ENCODE measurements at regions not wholly inside any gene's neighbourhood (a gene's known extent, or its start where the extent isn't known, plus 50 kb on each side); places are given as distances from the start of the nearest gene placed in this dataset.

GRCh38 chr5:167624053-167624452 is 667.4 kb upstream of the WWC1 start:
- no peak for TF ChIP-seq ZNF274 (IDR thresholded peaks at IDR 0.05; ENCODE audit: low read depth, low read length)
- no peak overlapping the region for H3K4me3 ChIP-seq (ENCODE audit: low read length)

- TF ChIP-seq ZNF274 (IDR thresholded peaks at IDR 0.05; ENCODE audit: low read depth, low read length): no peak
- H3K4me3 ChIP-seq (ENCODE audit: low read length): no peak overlapping the region
These were observed 664.9 kb upstream of the WWC1 start for GRCh38 chr5:167626341-167627123.

- no peak for TF ChIP-seq ZNF274 (IDR thresholded peaks at IDR 0.05; ENCODE audit: low read depth, low read length)
- H3K4me3 ChIP-seq (ENCODE audit: low read length): no peak overlapping the region
These were observed 661.8 kb upstream of the WWC1 start for GRCh38 chr5:167629634-167630033.

GRCh38 chr5:167631191-167631590 is 660.3 kb upstream of the WWC1 start:
- no peak for TF ChIP-seq ZNF274 (IDR thresholded peaks at IDR 0.05; ENCODE audit: low read depth, low read length)
- no peak overlapping the region for H3K4me3 ChIP-seq (ENCODE audit: low read length)

GRCh38 chr5:167633114-167633513 is 658.3 kb upstream of the WWC1 start:
- no peak for TF ChIP-seq ZNF274 (IDR thresholded peaks at IDR 0.05; ENCODE audit: low read depth, low read length)
- H3K4me3 ChIP-seq (ENCODE audit: low read length): no peak overlapping the region

GRCh38 chr5:167633931-167634341 is 657.5 kb upstream of the WWC1 start:
- no peak for TF ChIP-seq ZNF274 (IDR thresholded peaks at IDR 0.05; ENCODE audit: low read depth, low read length)
- no peak overlapping the region for H3K4me3 ChIP-seq (ENCODE audit: low read length)

- no peak for TF ChIP-seq ZNF274 (IDR thresholded peaks at IDR 0.05; ENCODE audit: low read depth, low read length)
These were observed 657.0 kb upstream of the WWC1 start for GRCh38 chr5:167634432-167634831.

GRCh38 chr5:167638816-167639215 is 652.6 kb upstream of the WWC1 start:
- no peak overlapping the region for H3K4me3 ChIP-seq (ENCODE audit: low read length)
- no peak for TF ChIP-seq ZNF274 (IDR thresholded peaks at IDR 0.05; ENCODE audit: low read depth, low read length)

More at GRCh38 chr5:167634432-167634831, 657.0 kb upstream of the WWC1 start:
- no peak overlapping the region for H3K4me3 ChIP-seq (ENCODE audit: low read length)

- no peak overlapping the region for H3K4me3 ChIP-seq (ENCODE audit: low read length)
- TF ChIP-seq ZNF274 (IDR thresholded peaks at IDR 0.05; ENCODE audit: low read depth, low read length): no peak
These were observed 652.2 kb upstream of the WWC1 start for GRCh38 chr5:167639273-167639672.

- H3K4me3 ChIP-seq (ENCODE audit: low read length): no peak overlapping the region
- no peak for TF ChIP-seq ZNF274 (IDR thresholded peaks at IDR 0.05; ENCODE audit: low read depth, low read length)
These were observed 651.7 kb upstream of the WWC1 start for GRCh38 chr5:167639766-167640165.

GRCh38 chr5:167642181-167642580 is 649.3 kb upstream of the WWC1 start:
- no peak for TF ChIP-seq ZNF274 (IDR thresholded peaks at IDR 0.05; ENCODE audit: low read depth, low read length)
- H3K4me3 ChIP-seq (ENCODE audit: low read length): no peak overlapping the region

- no peak overlapping the region for H3K4me3 ChIP-seq (ENCODE audit: low read length)
- TF ChIP-seq ZNF274 (IDR thresholded peaks at IDR 0.05; ENCODE audit: low read depth, low read length): no peak
These were observed 648.5 kb upstream of the WWC1 start for GRCh38 chr5:167642779-167643517.

GRCh38 chr5:167643631-167644280 is 647.7 kb upstream of the WWC1 start:
- no peak overlapping the region for H3K4me3 ChIP-seq (ENCODE audit: low read length)
- no peak for TF ChIP-seq ZNF274 (IDR thresholded peaks at IDR 0.05; ENCODE audit: low read depth, low read length)

GRCh38 chr5:167644619-167645018 is 646.8 kb upstream of the WWC1 start:
- TF ChIP-seq ZNF274 (IDR thresholded peaks at IDR 0.05; ENCODE audit: low read depth, low read length): no peak
- no peak overlapping the region for H3K4me3 ChIP-seq (ENCODE audit: low read length)

- no peak overlapping the region for H3K4me3 ChIP-seq (ENCODE audit: low read length)
- no peak for TF ChIP-seq ZNF274 (IDR thresholded peaks at IDR 0.05; ENCODE audit: low read depth, low read length)
These were observed 642.0 kb upstream of the WWC1 start for GRCh38 chr5:167649471-167649870.
